IPS-18a (cell line): ENCODE measurements at regions not wholly inside any gene's neighbourhood (a gene's known extent, or its start where the extent isn't known, plus 50 kb on each side); places are given as distances from the start of the nearest gene placed in this dataset.

ENCODE experiments used
- H3K27ac ChIP-seq: one replicate; pipeline ENCODE4 v1.5.1; 2013; ENCODE audit warnings: low read length
- H3K27me3 ChIP-seq: one replicate; pipeline ENCODE4 v1.6.1; 2013; ENCODE audit warnings: mild to moderate bottlenecking, low read length; ENCODE audit not compliant: control insufficient read depth, insufficient read depth
- H3K36me3 ChIP-seq: one replicate; pipeline ENCODE4 v1.6.1; 2013; ENCODE audit warnings: low read depth, low read length; ENCODE audit not compliant: control insufficient read depth
- H3K4me1 ChIP-seq: one replicate; pipeline ENCODE4 v1.6.1; 2013; ENCODE audit warnings: low read depth, low read length; ENCODE audit not compliant: control insufficient read depth
- H3K4me3 ChIP-seq: one replicate; pipeline ENCODE4 v1.5.1; 2013; ENCODE audit warnings: low read length
- H3K9ac ChIP-seq: one replicate; pipeline ENCODE4 v1.6.1; 2013; ENCODE audit warnings: mild to moderate bottlenecking, low read length, moderate library complexity
- H3K9me3 ChIP-seq: one replicate; pipeline ENCODE4 v1.6.1; 2013; ENCODE audit warnings: low read depth, low read length; ENCODE audit not compliant: control insufficient read depth

DNA sequence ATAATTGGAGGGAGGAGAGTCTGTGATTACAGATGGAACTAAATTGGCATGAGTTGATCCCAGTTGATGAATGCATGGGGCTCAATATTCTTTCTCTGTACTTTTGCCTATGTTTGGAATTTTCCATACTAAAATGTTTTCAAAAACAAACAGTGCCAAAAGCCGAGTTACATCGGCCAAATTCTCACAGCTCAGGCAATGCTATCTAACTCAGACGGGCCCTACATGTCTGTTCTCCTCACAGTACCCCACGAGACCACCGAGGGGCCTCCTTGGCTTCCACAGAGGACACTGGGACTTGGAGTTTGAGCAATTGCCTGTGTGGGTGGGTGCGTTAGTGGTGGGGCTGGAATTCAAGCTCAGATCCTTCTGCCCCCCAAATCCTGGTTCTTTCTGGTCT, 413.2 kb downstream of the CDH26 start:
- no peak overlapping the region for H3K9ac ChIP-seq
- no peak overlapping the region for H3K27ac ChIP-seq
- H3K36me3 ChIP-seq = no peaks in the 10 kb centered on the region
- no peak overlapping the region for H3K4me3 ChIP-seq
- H3K4me1 ChIP-seq = no peaks in the 10 kb centered on the region
- H3K27me3 ChIP-seq = no peaks in the 10 kb centered on the region
- H3K9me3 ChIP-seq = no peaks in the 10 kb centered on the region

DNA sequence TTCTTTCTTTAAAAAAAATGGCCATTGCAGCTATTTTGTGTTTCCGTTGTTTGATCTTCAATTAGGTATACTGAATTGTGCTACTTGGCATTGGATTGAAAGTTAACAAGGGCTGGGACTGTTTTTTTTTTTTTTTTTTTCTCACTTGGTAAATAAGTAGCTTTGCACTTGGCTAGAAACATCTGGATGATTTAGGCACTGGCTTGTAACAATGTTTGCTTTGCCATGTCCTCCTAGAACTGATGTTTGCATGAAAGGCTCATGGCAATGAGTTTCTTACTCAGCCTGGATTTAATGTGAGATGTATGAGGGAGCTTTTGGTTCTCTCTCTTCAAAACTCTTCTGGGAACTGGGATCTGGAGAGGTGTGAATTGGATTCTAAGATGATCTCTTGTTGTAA, 414.1 kb downstream of the CDH26 start:
- H3K4me3 ChIP-seq = no peak overlapping the region
- no peaks in the 10 kb centered on the region for H3K4me1 ChIP-seq
- H3K9ac ChIP-seq = no peak overlapping the region
- H3K27me3 ChIP-seq = no peaks in the 10 kb centered on the region
- no peaks in the 10 kb centered on the region for H3K9me3 ChIP-seq
- no peaks in the 10 kb centered on the region for H3K36me3 ChIP-seq
- H3K27ac ChIP-seq = no peak overlapping the region

DNA sequence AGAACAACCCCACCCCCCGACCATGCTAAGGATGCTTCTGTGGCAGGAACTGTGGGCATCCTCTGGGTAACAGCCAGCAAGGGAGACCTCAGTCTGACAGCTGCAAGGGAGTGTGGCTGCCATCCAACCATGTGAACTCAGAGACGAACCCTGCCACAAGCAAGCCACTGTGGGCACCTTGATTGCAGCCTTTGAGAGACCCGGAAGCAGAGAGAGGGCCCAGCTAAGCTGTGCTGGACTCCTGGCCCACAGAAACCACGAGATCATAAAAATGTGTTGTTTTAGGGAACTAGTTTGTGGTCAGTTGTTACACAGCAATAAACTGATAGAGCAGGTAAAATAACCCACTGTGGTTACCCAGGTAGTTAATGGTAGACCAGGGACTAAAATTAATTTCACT, 414.6 kb downstream of the CDH26 start:
- Histone ChIP-seq H3K9me3 (no peaks in the 10 kb centered on the region), H3K36me3 (no peaks in the 10 kb centered on the region), H3K27ac (no peak overlapping the region), H3K27me3 (no peaks in the 10 kb centered on the region), H3K4me3 (no peak overlapping the region), H3K9ac (no peak overlapping the region), H3K4me1 (no peaks in the 10 kb centered on the region)

DNA sequence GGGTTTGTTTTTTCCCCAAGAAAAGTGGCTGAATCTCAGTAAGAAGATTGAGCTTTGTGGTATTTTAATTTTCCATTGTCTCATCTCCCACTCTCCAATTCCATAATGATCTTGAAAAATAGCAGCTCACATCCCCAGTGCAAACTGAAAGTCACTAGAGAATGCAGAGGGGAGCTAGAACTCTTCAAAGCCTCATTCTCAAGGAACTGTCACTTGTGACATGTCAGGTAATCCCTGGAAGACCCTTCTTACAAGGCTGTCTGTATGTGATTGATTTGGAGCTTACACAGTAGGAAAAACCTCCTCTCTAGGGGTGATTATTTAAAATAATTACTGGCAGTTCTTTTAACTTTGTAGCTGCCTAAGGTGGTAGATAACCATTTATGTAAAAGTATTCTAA, 420.4 kb downstream of the CDH26 start:
- no peak overlapping the region for H3K4me3 ChIP-seq
- H3K27me3 ChIP-seq = no peaks in the 10 kb centered on the region
- no peak overlapping the region for H3K27ac ChIP-seq
- no peaks in the 10 kb centered on the region for H3K9me3 ChIP-seq
- H3K9ac ChIP-seq = no peak overlapping the region
- H3K4me1 ChIP-seq = no peaks in the 10 kb centered on the region
- no peaks in the 10 kb centered on the region for H3K36me3 ChIP-seq

DNA sequence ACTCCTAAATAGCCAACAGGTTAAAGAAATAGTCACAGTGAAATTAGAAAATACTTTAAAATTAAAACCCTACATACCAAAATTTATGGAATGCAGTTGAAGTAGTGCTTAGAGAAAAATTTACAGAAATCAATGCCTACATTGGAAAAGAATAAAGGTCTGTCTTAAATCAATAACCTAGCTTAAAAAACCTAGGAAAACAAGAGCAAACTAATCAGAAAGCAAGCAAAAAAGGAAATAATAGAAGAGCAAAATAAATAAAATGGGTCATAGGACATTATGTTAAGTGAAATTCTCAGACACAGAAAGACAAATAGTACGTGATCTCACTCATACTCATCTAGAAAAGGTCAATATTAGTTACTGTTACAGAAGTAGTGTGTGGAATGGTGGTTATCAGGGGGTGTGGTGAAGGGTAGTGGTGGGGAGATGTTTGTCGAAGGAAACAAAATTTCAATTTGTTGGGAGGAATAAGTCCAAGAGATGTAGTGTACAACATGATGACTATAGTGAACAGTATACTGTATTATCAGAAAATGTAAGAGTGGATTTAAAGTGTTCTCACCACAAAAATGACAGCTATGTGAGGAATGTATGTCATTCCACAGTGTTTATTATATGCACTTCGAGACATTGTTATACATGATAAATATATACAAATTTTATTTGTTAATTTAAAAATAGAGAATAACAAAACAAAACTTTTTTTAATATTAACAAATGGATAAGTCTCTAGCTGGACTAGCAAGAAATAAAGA, 423.6 kb downstream of the CDH26 start:
- Histone ChIP-seq H3K36me3 (no peaks in the 10 kb centered on the region), H3K4me3 (no peak overlapping the region), H3K27ac (no peak overlapping the region), H3K27me3 (no peaks in the 10 kb centered on the region), H3K4me1 (no peaks in the 10 kb centered on the region), H3K9ac (no peak overlapping the region), H3K9me3 (no peaks in the 10 kb centered on the region)

DNA sequence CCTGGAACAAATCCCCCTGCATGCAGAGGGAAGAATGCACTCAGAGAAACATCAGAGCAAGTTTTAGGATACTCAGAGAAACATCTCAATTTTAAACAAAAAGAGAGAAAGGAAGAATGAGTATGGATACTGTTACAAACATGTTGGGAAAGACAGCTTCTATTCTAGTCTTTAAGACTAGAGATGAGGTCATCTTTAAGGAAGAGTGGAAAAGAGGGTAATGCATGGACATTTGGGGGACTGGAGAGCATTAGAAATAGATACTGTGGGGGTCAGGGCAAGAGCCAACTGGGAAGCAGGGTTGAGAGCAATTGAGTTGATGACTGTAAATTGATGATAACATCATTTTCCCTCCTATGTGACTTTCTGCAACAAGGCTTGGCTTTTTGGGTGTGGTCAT, 431.2 kb downstream of the CDH26 start:
- peaks cover 4% of the 10 kb centered on the region for H3K27me3 ChIP-seq
- no peaks in the 10 kb centered on the region for H3K4me1 ChIP-seq
- no peak overlapping the region for H3K4me3 ChIP-seq
- H3K9me3 ChIP-seq = no peaks in the 10 kb centered on the region
- no peaks in the 10 kb centered on the region for H3K36me3 ChIP-seq
- H3K9ac ChIP-seq = no peak overlapping the region
- H3K27ac ChIP-seq = no peak overlapping the region

DNA sequence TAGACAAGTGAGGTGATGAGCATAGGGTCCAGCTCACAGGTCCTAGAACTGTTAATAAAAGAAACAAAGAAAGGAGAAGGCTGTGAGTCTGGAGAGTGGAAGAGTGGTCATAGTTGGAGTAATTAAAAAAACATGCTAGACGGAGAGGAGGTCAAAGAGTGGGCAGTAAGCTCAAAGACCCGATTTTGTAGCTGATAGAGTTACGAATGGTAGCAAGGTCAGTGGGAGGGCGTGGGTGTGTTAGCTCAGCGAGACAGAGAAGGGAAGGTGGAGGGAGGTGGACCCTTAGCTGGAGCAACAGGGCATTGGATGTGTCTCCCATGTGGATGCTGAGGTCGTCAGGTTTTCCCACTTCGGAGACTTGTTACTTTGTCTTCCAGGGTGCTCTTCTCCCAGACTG, 431.7 kb downstream of the CDH26 start:
- Histone ChIP-seq H3K36me3 (no peaks in the 10 kb centered on the region), H3K9me3 (no peaks in the 10 kb centered on the region), H3K27me3 (peaks cover 4% of the 10 kb centered on the region), H3K9ac (no peak overlapping the region), H3K4me3 (no peak overlapping the region), H3K4me1 (no peaks in the 10 kb centered on the region), H3K27ac (no peak overlapping the region)

DNA sequence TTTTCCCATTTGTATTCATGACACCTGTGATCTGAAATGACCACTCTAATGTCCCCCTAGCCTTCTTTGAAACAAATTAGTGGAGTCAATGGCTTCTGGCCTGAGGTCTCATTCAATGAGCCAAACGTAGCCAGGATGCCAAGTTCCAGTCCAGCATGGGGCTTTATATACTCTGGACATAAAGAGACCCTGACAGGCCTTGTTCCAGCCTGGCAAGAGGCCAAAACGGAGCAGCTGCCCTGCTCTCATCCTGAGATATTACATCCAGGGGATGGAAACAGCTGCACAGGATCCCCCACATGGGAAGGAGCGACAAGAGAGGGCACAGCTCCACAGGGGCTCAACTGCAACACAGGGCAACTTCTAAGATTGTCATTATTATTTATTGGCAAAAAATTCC, 437.8 kb downstream of the CDH26 start:
- no peak overlapping the region for H3K9ac ChIP-seq
- H3K9me3 ChIP-seq = peaks cover 13% of the 10 kb centered on the region
- no peaks in the 10 kb centered on the region for H3K27me3 ChIP-seq
- H3K4me3 ChIP-seq = no peak overlapping the region
- no peak overlapping the region for H3K27ac ChIP-seq
- no peaks in the 10 kb centered on the region for H3K4me1 ChIP-seq
- H3K36me3 ChIP-seq = no peaks in the 10 kb centered on the region

DNA sequence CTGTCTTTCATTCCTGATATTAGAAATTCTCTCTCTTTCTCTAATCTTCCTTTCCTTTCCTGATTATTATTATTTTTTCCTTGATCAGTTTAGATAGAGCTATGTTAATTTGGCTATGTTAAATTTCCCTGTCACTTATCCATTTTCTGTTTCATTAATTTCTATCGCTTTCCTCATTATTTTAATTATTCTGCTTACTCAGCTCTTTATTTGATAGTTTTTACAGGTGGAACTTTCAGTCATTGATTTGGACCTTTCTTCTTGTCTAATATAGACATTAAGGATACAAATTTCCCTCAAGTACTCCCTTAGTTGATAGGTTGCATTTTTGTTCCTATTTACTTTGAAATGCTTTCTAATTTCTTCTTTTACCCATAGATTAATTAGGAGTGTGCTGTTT, 442.3 kb downstream of the CDH26 start:
- Histone ChIP-seq H3K36me3 (no peaks in the 10 kb centered on the region), H3K4me3 (no peak overlapping the region), H3K9ac (no peak overlapping the region), H3K27me3 (no peaks in the 10 kb centered on the region), H3K9me3 (peaks cover 13% of the 10 kb centered on the region), H3K27ac (no peak overlapping the region), H3K4me1 (no peaks in the 10 kb centered on the region)

DNA sequence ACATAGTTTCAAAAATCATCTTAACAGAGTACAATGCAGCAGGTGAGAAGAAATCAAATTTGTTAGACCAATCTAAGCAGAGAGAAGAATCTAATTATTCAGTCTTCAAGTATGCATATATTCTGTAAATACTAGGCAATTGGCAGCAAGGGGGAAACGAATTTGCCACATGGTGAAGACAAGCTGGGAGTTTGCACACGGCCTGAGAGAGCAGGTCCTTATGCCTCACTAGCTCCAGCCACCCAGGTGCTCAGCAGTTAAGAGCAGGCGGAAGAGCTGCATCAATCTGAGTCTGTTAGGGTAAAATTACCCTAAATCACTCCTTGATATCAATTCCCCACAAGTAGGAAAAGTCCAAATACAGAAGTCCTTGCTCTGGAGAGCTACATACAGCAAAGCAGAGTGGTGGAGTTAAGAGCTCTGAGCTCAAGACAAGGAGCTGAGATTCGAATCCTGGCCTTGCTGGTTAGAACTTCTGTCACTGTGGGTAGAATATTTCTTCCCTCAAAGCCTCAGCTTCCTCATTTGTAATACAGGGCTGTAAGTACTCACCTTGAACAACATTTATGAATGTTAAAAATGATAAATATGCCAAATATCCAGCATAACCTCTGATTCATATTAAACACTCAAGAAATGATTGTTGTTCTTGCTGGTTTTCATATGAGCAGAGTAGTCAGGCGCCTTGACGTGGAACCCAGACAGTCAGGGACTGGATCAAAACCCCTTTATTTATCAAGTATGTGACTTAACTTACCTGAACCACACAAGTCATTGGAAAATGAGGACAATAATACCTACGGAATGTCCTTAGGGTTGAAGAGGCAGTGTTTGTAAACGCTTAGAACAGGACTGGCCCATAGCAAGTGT, 444.2 kb downstream of the CDH26 start:
- H3K4me1 ChIP-seq = no peaks in the 10 kb centered on the region
- no peak overlapping the region for H3K4me3 ChIP-seq
- H3K36me3 ChIP-seq = no peaks in the 10 kb centered on the region
- no peak overlapping the region for H3K27ac ChIP-seq
- peaks cover 13% of the 10 kb centered on the region for H3K9me3 ChIP-seq
- no peak overlapping the region for H3K9ac ChIP-seq
- no peaks in the 10 kb centered on the region for H3K27me3 ChIP-seq

DNA sequence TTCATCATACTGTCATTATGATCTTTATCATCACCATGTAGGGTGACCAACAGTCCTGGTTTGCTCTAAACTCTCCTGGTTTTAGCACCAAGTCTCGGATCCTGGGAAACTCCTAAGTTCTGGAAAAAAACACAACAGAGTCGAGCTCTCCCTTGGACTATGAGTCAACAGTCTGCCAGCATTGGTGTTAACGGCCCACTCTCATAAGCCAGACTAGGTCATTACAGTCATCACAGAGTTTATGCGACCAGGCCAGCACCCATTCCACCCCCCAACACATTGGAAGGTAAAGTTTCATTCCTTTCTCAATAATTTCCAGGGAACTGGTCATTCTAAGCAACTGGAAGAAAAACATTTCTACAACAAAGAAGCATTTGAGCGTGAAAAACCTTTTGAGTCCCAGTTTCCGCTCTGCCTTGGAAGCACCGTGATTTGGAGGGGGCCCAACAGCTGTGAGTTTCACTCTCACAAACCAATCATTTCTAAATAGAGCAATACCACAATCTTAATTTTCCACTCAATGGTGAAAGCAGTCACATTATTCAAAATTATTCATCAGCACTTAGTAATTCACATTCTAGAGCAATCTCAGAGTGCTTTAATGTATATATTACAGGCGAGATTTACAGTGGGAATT, 445.0 kb downstream of the CDH26 start:
- H3K27me3 ChIP-seq = no peaks in the 10 kb centered on the region

More for the DNA sequence above, 445.0 kb downstream of the CDH26 start:
- no peak overlapping the region for H3K9ac ChIP-seq
- no peaks in the 10 kb centered on the region for H3K36me3 ChIP-seq
- no peak overlapping the region for H3K4me3 ChIP-seq
- H3K4me1 ChIP-seq = no peaks in the 10 kb centered on the region
- H3K27ac ChIP-seq = no peak overlapping the region
- peaks cover 13% of the 10 kb centered on the region for H3K9me3 ChIP-seq
